ENCODE measurements at regions not wholly inside any gene's neighbourhood (a gene's known extent, or its start where the extent isn't known, plus 50 kb on each side); places are given as distances from the start of the nearest gene placed in this dataset.
"Not testable (repeated sequence)": the region's sequence is repeated elsewhere in the genome, so short reads cannot be mapped to it uniquely, and the experiment has no call there.

DNA sequence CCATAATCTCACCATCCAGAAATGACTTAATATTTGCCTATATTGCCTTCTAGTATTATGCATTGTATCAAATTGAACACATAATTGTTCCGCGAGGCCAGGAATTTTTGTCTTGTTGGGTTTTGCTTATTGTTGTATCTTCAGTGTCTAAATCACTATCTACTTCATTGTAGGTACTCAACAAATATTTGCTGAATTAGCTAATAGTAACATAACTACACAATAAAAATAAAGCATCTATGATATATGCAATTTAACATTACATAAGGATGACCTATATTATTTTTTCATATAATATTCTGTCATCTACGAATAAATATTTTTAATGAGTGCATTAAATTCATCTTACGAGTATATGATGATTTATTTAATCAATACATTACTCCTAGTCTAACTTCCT is 656.3 kb downstream of the ETNK1 start:
- 93% methylated on average over 4 of the region's 4 CpGs for WGBS
- TF ChIP-seq YY1 (IDR thresholded peaks at IDR 0.05) (no peak), FOXA2 (IDR thresholded peaks at IDR 0.05) (no peak), HNF4G (IDR thresholded peaks at IDR 0.05) (no peak), EGR1 (IDR thresholded peaks at IDR 0.05; ENCODE audit: low read depth in 2 of 2) (no peak), TAF1 (conservative IDR thresholded peaks at IDR 0.05) (no peak)
- TF ChIP-seq, protein P1, sequence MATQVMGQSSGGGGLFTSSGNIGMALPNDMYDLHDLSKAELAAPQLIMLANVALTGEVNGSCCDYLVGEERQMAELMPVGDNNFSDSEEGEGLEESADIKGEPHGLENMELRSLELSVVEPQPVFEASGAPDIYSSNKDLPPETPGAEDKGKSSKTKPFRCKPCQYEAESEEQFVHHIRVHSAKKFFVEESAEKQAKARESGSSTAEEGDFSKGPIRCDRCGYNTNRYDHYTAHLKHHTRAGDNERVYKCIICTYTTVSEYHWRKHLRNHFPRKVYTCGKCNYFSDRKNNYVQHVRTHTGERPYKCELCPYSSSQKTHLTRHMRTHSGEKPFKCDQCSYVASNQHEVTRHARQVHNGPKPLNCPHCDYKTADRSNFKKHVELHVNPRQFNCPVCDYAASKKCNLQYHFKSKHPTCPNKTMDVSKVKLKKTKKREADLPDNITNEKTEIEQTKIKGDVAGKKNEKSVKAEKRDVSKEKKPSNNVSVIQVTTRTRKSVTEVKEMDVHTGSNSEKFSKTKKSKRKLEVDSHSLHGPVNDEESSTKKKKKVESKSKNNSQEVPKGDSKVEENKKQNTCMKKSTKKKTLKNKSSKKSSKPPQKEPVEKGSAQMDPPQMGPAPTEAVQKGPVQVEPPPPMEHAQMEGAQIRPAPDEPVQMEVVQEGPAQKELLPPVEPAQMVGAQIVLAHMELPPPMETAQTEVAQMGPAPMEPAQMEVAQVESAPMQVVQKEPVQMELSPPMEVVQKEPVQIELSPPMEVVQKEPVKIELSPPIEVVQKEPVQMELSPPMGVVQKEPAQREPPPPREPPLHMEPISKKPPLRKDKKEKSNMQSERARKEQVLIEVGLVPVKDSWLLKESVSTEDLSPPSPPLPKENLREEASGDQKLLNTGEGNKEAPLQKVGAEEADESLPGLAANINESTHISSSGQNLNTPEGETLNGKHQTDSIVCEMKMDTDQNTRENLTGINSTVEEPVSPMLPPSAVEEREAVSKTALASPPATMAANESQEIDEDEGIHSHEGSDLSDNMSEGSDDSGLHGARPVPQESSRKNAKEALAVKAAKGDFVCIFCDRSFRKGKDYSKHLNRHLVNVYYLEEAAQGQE (IDR thresholded peaks at IDR 0.05): no peak
- no peaks in the 10 kb centered on the region for H3K36me3 ChIP-seq (ENCODE audit: control insufficient read depth in 4 of 4, insufficient read depth in 3 of 4, low read depth in 1 of 4, low read length in 3 of 4)

DNA sequence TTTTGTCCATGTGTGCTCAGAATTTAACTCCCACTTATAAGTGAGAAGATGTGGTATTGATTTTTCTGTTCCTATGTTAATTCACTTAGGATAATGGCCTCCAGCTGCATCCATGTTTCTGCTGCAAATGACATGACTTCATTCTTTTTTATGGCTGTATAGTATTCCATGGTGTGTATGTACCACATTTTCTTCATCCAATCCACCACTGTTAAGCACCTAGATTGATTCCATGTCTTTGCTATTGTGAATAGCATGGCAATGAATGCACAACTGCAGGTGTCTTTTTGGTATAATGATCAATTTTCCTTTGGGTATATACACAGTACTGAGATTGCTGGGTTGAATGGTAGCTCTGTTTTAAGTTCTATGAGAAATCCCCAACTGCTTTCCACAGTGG is 657.7 kb downstream of the ETNK1 start:
- no peak overlapping the region for H3K4me3 ChIP-seq (ENCODE audit: low read depth in 1 of 3, low read length in 3 of 3)
- no peaks in the 10 kb centered on the region for H3K27me3 ChIP-seq (ENCODE audit: control insufficient read depth in 4 of 4, insufficient read depth in 4 of 4, low read length in 3 of 4)
- no peak for DNase-seq (ENCODE audit: low spot score)
- H3K4me1 ChIP-seq (ENCODE audit: control insufficient read depth in 4 of 4, insufficient read depth in 4 of 4, low read length in 3 of 4): no peaks in the 10 kb centered on the region
- no peak for TF ChIP-seq EGR1 (IDR thresholded peaks at IDR 0.05; ENCODE audit: low read depth in 2 of 2)
- no peak for TF ChIP-seq FOXA2 (IDR thresholded peaks at IDR 0.05)
- no peak for TF ChIP-seq YY1 (IDR thresholded peaks at IDR 0.05)
- no peak for TF ChIP-seq SP1 (IDR thresholded peaks at IDR 0.05)
- no peak for TF ChIP-seq TAF1 (conservative IDR thresholded peaks at IDR 0.05)
- TF ChIP-seq, protein P2, sequence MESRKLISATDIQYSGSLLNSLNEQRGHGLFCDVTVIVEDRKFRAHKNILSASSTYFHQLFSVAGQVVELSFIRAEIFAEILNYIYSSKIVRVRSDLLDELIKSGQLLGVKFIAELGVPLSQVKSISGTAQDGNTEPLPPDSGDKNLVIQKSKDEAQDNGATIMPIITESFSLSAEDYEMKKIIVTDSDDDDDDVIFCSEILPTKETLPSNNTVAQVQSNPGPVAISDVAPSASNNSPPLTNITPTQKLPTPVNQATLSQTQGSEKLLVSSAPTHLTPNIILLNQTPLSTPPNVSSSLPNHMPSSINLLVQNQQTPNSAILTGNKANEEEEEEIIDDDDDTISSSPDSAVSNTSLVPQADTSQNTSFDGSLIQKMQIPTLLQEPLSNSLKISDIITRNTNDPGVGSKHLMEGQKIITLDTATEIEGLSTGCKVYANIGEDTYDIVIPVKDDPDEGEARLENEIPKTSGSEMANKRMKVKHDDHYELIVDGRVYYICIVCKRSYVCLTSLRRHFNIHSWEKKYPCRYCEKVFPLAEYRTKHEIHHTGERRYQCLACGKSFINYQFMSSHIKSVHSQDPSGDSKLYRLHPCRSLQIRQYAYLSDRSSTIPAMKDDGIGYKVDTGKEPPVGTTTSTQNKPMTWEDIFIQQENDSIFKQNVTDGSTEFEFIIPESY (IDR thresholded peaks at IDR 0.05): no peak
- TF ChIP-seq, protein P1 (IDR thresholded peaks at IDR 0.05): no peak
- TF ChIP-seq, protein P3, sequence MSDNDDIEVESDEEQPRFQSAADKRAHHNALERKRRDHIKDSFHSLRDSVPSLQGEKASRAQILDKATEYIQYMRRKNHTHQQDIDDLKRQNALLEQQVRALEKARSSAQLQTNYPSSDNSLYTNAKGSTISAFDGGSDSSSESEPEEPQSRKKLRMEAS (IDR thresholded peaks at IDR 0.05): no peak
- TF ChIP-seq, protein P4, sequence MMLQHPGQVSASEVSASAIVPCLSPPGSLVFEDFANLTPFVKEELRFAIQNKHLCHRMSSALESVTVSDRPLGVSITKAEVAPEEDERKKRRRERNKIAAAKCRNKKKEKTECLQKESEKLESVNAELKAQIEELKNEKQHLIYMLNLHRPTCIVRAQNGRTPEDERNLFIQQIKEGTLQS (IDR thresholded peaks at IDR 0.05): no peak
- no peak for TF ChIP-seq FOXA1 (IDR thresholded peaks at IDR 0.05)
- TF ChIP-seq, protein P5, sequence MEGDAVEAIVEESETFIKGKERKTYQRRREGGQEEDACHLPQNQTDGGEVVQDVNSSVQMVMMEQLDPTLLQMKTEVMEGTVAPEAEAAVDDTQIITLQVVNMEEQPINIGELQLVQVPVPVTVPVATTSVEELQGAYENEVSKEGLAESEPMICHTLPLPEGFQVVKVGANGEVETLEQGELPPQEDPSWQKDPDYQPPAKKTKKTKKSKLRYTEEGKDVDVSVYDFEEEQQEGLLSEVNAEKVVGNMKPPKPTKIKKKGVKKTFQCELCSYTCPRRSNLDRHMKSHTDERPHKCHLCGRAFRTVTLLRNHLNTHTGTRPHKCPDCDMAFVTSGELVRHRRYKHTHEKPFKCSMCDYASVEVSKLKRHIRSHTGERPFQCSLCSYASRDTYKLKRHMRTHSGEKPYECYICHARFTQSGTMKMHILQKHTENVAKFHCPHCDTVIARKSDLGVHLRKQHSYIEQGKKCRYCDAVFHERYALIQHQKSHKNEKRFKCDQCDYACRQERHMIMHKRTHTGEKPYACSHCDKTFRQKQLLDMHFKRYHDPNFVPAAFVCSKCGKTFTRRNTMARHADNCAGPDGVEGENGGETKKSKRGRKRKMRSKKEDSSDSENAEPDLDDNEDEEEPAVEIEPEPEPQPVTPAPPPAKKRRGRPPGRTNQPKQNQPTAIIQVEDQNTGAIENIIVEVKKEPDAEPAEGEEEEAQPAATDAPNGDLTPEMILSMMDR (IDR thresholded peaks at IDR 0.05; ENCODE audit: low read depth, low read length, missing input control): no peak
- TF ChIP-seq NR2F2 (IDR thresholded peaks at IDR 0.05): no peak
- TF ChIP-seq HNF4G (IDR thresholded peaks at IDR 0.05): no peak
- no peak for TF ChIP-seq RAD21 (IDR thresholded peaks at IDR 0.05)
- no peak for TF ChIP-seq GABPA (IDR thresholded peaks at IDR 0.05 in 1 of 2, conservative IDR thresholded peaks at IDR 0.05 in 1 of 2)
- no peak overlapping the region for H3K9ac ChIP-seq (ENCODE audit: low read depth in 1 of 2, low read length in 2 of 2)
- no peak overlapping the region for H3K27ac ChIP-seq (ENCODE audit: low read depth in 1 of 2, low read length in 2 of 2)
- H3K9me3 ChIP-seq (ENCODE audit: control insufficient read depth in 4 of 4, low read length in 3 of 4): no peaks in the 10 kb centered on the region
- no peaks in the 10 kb centered on the region for H3K36me3 ChIP-seq (ENCODE audit: control insufficient read depth in 4 of 4, insufficient read depth in 3 of 4, low read depth in 1 of 4, low read length in 3 of 4)

More for the DNA sequence above, 656.3 kb downstream of the ETNK1 start:
- Histone ChIP-seq H3K9me3 (ENCODE audit: control insufficient read depth in 4 of 4, low read length in 3 of 4) (no peaks in the 10 kb centered on the region), H3K4me1 (ENCODE audit: control insufficient read depth in 4 of 4, insufficient read depth in 4 of 4, low read length in 3 of 4) (no peaks in the 10 kb centered on the region), H3K4me3 (ENCODE audit: low read depth in 1 of 3, low read length in 3 of 3) (no peak overlapping the region), H3K27me3 (ENCODE audit: control insufficient read depth in 4 of 4, insufficient read depth in 4 of 4, low read length in 3 of 4) (no peaks in the 10 kb centered on the region), H3K9ac (ENCODE audit: low read depth in 1 of 2, low read length in 2 of 2) (no peak overlapping the region), H3K27ac (ENCODE audit: low read depth in 1 of 2, low read length in 2 of 2) (no peak overlapping the region)
- no peak for DNase-seq (ENCODE audit: low spot score)

DNA sequence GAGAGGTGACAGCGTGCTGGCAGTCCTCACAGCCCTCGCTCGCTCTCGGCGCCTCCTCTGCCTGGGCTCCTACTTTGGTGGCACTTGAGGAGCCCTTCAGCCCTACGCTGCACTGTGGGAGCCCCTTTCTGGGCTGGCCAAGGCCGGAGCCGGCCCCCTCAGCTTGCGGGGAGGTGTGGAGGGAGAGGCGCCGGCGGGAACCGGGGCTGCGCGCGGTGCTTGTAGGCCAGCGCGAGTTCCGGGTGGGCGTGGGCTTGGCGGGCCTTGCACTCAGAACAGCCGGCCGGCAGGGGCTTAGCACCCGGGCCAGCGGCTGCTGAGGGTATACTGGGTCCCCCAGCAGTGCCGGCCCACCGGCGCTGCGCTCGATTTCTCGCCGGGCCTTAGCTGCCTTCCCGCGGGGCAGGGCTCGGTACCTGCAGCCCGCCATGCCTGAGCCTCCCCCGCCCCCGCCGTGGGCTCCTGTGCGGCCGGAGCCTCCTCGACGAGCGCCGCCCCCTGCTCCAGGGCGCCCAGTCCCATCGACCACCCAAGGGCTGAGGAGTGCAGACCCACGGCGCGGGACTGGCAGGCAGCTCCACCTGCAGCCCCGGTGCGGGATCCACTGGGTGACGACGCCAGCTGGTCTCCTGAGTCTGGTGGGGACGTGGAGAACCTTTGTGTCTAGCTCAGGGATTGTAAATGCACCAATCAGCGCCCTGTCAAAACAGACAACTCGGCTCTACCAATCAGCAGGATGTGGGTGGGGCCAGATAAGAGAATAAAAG is 661.0 kb downstream of the ETNK1 start:
- not testable (repeated sequence) for H3K27me3 ChIP-seq (ENCODE audit: control insufficient read depth in 4 of 4, insufficient read depth in 4 of 4, low read length in 3 of 4); H3K36me3 ChIP-seq (ENCODE audit: control insufficient read depth in 4 of 4, insufficient read depth in 3 of 4, low read depth in 1 of 4, low read length in 3 of 4); H3K27ac ChIP-seq (ENCODE audit: low read depth in 1 of 2, low read length in 2 of 2); DNase-seq (ENCODE audit: low spot score); H3K9me3 ChIP-seq (ENCODE audit: control insufficient read depth in 4 of 4, low read length in 3 of 4); H3K9ac ChIP-seq (ENCODE audit: low read depth in 1 of 2, low read length in 2 of 2); H3K4me1 ChIP-seq (ENCODE audit: control insufficient read depth in 4 of 4, insufficient read depth in 4 of 4, low read length in 3 of 4); H3K4me3 ChIP-seq (ENCODE audit: low read depth in 1 of 3, low read length in 3 of 3)
- 94% methylated on average over 57 of the region's 57 CpGs for WGBS

Measured in liver (tissue), 8 donors.